ENCODE measurements at regions not wholly inside any gene's neighbourhood (a gene's known extent, or its start where the extent isn't known, plus 50 kb on each side); places are given as distances from the start of the nearest gene placed in this dataset.
"Not testable (repeated sequence)": the region's sequence is repeated elsewhere in the genome, so short reads cannot be mapped to it uniquely, and the experiment has no call there.

DNA sequence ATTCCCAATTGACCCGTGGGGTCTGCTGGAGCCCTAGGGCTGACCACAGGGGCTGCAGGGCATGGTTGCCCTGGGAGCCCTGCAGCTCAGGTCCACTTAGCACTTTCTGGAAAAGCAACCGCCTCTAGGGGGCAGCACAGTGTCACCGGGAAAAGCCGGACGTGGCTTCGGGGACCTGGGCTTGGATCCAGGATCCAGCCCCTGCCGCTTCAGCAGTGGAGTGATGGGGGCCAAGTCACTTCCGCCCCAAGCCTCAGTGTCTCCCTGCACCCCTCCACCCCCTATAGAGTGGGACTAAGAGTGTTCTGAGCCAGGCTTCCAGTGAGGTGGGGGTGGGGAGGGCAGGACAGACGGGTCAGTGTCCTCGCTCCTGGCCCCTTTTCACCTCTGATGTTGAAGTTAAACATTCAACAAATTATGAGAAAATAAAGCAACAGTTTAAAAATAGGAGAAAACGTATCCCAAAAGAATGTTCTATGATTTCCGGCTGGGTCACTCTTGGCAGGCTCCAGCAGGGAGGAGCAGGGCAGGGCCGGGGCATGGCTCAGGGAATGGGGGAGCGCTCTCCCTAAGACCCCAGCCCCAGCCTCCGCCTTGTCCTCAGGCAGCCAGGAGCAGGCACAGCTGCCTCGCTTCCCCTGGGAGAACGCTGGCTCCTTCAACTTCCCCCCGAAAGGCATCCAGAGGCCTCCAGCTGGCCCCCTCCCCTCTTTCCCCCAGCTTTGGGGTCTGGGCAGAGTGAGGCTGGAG is 96.5 kb upstream of the FGF3 start:
- H3K9ac ChIP-seq = no peak overlapping the region
- peaks cover 38% of the 10 kb centered on the region for H3K27me3 ChIP-seq
- H3K4me2 ChIP-seq = peak overlapping the region; percentile 62

DNA sequence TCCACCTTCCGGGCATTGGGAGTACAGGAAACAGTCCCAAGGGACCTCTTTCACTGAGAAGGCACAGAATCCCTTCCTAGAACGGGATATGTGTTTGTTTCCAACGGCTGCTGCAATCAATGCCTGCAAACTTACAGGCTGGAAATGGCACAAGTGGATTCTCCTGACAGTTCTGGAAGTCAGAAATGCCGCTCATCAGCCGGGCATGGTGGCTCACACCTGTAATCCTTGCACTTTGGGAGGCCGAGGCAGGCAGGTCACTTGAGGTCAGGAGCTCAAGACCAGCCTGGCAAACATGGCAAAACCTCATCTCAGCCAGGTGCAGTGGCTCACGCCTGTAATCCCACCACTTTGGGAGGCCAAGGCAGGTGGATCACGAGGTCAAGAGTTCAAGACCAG is 97.0 kb upstream of the FGF3 start:
- H3K4me3 ChIP-seq, H3K27ac ChIP-seq: not testable (repeated sequence)

More for the DNA sequence above, 96.5 kb upstream of the FGF3 start:
- Histone ChIP-seq H3K4me3 (no peak overlapping the region), H3K9me3 (0 out of 2 replicates have a peak, but pooled peaks cover 3% of the 10 kb centered on the region), H3K36me3 (no peaks in the 10 kb centered on the region), H3K4me1 (peaks cover 48% of the 10 kb centered on the region), H4K20me1 (no peaks in the 10 kb centered on the region), H3K27ac (no peak overlapping the region)
- no peak for TF ChIP-seq Cebpa-rat (IDR thresholded peaks at IDR 0.05)

DNA sequence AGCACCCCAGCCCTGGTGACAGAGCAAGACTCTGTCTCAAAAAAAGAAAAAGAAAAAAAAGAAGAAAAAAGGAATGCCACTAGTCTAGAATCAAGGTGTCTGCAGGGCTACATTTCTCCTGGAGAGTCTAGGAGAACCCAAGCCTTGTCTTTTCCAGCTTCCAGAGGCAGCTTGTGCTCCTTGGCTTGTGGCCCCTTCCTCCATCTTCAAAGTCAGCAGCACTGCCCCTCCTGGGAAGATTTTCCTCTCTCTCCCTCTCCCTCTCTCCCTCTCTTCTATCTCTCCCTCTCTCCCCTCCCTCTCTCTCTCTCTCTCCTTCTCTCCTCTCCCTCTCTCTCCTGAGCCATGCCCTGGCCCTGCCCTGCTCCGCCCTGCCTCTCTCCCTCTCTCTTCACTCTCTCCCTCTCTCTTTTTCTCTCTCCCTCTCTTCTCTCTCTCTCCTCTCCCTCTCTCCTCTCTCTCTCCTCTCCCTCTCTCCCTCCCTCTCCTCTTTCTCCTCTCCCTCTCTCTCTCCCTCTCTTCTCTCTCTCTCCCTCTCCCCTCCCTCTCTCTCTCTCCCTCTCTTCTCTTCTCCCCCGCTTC is 97.7 kb upstream of the FGF3 start:
- H4K20me1 ChIP-seq = no peaks in the 10 kb centered on the region
- H3K4me3 ChIP-seq = no peak overlapping the region
- peaks cover 37% of the 10 kb centered on the region for H3K4me1 ChIP-seq
- no peak overlapping the region for H3K4me2 ChIP-seq
- TF ChIP-seq Cebpa-rat (IDR thresholded peaks at IDR 0.05) = no peak
- H3K27me3 ChIP-seq = peaks cover 38% of the 10 kb centered on the region
- H3K36me3 ChIP-seq = no peaks in the 10 kb centered on the region
- H3K27ac ChIP-seq = no peak overlapping the region
- H3K9me3 ChIP-seq = 0 out of 2 replicates have a peak, but pooled peaks cover 3% of the 10 kb centered on the region
- no peak overlapping the region for H3K9ac ChIP-seq

More for the DNA sequence above, 97.0 kb upstream of the FGF3 start:
- H3K9ac ChIP-seq, H4K20me1 ChIP-seq, H3K36me3 ChIP-seq, H3K9me3 ChIP-seq: not testable (repeated sequence)
- Histone ChIP-seq H3K4me1 (peaks cover 42% of the 10 kb centered on the region), H3K4me2 (peak overlapping the region; percentile 62), H3K27me3 (peaks cover 38% of the 10 kb centered on the region)

DNA sequence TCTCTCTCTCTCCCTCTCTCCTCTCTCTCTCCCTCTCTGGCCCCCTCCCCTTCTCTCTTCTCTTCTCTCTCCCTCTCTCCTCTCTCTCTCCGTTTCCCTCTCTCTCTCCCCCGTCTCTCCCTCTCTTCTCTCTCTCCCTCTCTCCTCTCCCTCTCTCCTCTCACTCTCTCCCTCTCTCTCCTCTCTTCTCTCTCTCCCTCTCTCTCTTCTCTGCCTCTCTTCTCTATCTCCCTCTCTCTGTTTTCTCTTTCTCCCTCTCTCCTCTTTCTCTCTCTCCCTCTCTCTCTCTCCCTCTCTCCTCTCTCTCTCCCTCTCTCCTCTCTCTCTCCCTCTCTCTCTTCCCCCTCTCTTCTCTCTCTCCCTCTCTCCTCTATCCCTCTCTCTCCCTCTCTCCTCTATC is 98.3 kb upstream of the FGF3 start:
- H3K4me2 ChIP-seq = no peak overlapping the region
- no peak overlapping the region for H3K4me3 ChIP-seq
- peaks cover 36% of the 10 kb centered on the region for H3K4me1 ChIP-seq
- 0 out of 2 replicates have a peak, but pooled peaks cover 3% of the 10 kb centered on the region for H3K9me3 ChIP-seq
- no peaks in the 10 kb centered on the region for H4K20me1 ChIP-seq
- H3K27ac ChIP-seq = no peak overlapping the region
- TF ChIP-seq Cebpa-rat (IDR thresholded peaks at IDR 0.05) = no peak
- H3K27me3 ChIP-seq = peaks cover 39% of the 10 kb centered on the region
- H3K36me3 ChIP-seq = no peaks in the 10 kb centered on the region
- no peak overlapping the region for H3K9ac ChIP-seq

DNA sequence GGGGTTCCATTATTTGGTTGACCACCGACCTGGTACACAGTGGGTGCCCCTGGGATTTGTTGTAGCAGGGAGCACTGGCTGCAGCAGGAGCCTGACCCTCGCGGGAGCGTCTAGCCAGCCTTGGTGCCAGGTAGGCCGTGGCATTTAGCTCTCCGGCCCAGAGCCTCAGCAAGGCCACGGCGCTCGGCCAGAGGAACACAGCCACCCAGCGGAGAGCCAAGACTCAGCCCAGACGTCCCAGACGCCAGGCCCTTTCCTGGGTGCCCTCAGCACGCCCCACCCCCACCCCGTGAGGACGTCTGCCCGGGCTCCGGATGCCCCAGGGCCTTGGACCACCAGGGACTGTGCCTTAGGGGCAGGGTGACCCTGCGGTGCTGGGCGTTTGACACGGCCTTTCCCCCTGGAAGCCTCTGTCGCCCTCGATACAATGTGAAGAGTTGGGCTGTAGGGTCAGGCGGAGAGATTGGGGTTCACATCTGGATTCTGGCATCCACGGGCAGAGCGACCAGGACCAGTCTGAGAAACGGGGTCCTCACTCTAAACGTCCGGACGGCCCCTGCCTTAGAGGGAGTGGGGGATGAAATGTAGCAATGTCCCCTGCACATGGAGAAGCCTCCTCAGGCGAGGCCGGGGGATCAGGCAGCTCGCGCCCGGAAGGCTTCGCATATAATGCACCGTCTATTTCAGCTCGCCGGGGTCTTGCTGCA is 99.2 kb upstream of the FGF3 start:
- Histone ChIP-seq H3K27me3 (peaks cover 48% of the 10 kb centered on the region), H3K4me1 (peaks cover 27% of the 10 kb centered on the region), H3K4me3 (no peak overlapping the region), H3K9ac (no peak overlapping the region), H3K9me3 (0 out of 2 replicates have a peak, but pooled peaks cover 3% of the 10 kb centered on the region), H3K27ac (no peak overlapping the region), H4K20me1 (no peaks in the 10 kb centered on the region), H3K4me2 (peak overlapping the region; percentile 49), H3K36me3 (no peaks in the 10 kb centered on the region)
- TF ChIP-seq Cebpa-rat (IDR thresholded peaks at IDR 0.05) = no peak

- no peaks in the 10 kb centered on the region for H3K36me3 ChIP-seq
- H3K27me3 ChIP-seq = peaks cover 55% of the 10 kb centered on the region
- H4K20me1 ChIP-seq = no peaks in the 10 kb centered on the region
- H3K27ac ChIP-seq = no peak overlapping the region
- H3K4me2 ChIP-seq = peak overlapping the region; percentile 49
- peak; percentile 100 for TF ChIP-seq Cebpa-rat (IDR thresholded peaks at IDR 0.05)
- H3K4me1 ChIP-seq = peaks cover 28% of the 10 kb centered on the region
- 0 out of 2 replicates have a peak, but pooled peaks cover 3% of the 10 kb centered on the region for H3K9me3 ChIP-seq
- no peak overlapping the region for H3K9ac ChIP-seq
- H3K4me3 ChIP-seq = no peak overlapping the region
Measured at GRCh38 chr11:69918938-69919650, 99.9 kb upstream of the FGF3 start.

DNA sequence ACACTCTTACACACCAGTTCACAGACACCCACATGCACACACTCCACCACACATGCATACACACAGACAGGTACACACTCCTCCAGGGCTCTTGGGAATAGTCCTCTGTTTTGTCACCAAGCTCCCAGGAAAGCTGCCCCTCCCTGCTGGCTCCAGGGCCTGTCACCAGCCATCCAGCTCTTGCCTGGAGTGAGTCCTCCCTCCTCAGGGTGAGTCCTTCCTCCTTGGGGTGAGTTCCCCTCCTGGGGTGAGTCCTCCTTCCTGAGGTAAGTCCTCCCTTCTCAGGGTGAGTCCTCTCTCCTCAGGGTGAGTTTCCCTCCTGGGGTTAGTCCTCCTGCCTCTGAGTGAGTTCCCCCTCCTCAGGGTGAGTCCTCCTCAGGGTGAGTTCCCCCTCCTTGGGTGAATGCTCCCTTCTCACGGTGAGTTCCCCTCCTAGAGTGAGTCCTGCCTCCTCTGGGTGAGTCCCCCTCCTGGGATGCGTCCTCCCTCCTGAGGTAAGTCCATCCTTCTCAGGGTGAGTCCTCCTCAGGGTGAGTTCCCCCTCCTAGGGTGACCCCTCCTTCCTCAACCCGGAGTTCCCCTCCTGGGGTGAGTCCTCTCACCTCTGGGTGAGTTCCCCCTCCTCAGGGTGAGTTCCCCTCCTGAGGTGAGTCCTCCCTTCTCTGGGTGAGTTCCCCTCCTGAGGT is 100.6 kb upstream of the FGF3 start:
- Histone ChIP-seq H3K27ac (no peak overlapping the region), H3K27me3 (peaks cover 60% of the 10 kb centered on the region), H3K9me3 (0 out of 2 replicates have a peak, but pooled peaks cover 3% of the 10 kb centered on the region), H3K4me1 (peaks cover 31% of the 10 kb centered on the region), H4K20me1 (no peaks in the 10 kb centered on the region), H3K9ac (no peak overlapping the region), H3K4me2 (no peak overlapping the region), H3K4me3 (no peak overlapping the region), H3K36me3 (no peaks in the 10 kb centered on the region)
- no peak for TF ChIP-seq Cebpa-rat (IDR thresholded peaks at IDR 0.05)

- H4K20me1 ChIP-seq = no peaks in the 10 kb centered on the region
- no peak overlapping the region for H3K4me3 ChIP-seq
- TF ChIP-seq Cebpa-rat (IDR thresholded peaks at IDR 0.05) = no peak
- no peak overlapping the region for H3K9ac ChIP-seq
- H3K4me1 ChIP-seq = peaks cover 32% of the 10 kb centered on the region
- H3K36me3 ChIP-seq = no peaks in the 10 kb centered on the region
- H3K4me2 ChIP-seq = no peak overlapping the region
- H3K9me3 ChIP-seq = 0 out of 2 replicates have a peak, but pooled peaks cover 3% of the 10 kb centered on the region
- H3K27me3 ChIP-seq = peaks cover 61% of the 10 kb centered on the region
- H3K27ac ChIP-seq = no peak overlapping the region
Measured at GRCh38 chr11:69920345-69921127, 101.3 kb upstream of the FGF3 start.
